ENCODE measurements at regions not wholly inside any gene's neighbourhood (a gene's known extent, or its start where the extent isn't known, plus 50 kb on each side); places are given as distances from the start of the nearest gene placed in this dataset.

DNA sequence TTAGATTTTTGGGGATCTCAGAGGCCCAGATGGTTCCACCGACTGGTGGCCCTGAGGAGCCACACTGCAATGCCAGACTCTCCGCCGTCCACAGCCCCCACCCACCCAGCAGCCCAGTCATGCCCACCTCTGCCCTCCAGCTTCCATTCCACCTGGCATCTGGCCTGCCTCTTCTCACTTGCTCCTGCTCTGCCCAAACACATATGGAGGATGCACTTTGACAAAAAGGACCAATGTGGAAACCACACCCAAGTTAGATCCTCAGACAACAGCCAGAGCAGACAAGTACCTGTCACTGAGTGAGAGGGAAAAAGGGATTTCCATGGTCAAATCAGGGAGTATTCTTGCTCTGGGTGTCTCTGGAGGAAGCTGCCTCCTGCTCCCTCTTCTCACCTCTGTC is 120.6 kb upstream of the NXT1 start:
- TF ChIP-seq, protein P1, sequence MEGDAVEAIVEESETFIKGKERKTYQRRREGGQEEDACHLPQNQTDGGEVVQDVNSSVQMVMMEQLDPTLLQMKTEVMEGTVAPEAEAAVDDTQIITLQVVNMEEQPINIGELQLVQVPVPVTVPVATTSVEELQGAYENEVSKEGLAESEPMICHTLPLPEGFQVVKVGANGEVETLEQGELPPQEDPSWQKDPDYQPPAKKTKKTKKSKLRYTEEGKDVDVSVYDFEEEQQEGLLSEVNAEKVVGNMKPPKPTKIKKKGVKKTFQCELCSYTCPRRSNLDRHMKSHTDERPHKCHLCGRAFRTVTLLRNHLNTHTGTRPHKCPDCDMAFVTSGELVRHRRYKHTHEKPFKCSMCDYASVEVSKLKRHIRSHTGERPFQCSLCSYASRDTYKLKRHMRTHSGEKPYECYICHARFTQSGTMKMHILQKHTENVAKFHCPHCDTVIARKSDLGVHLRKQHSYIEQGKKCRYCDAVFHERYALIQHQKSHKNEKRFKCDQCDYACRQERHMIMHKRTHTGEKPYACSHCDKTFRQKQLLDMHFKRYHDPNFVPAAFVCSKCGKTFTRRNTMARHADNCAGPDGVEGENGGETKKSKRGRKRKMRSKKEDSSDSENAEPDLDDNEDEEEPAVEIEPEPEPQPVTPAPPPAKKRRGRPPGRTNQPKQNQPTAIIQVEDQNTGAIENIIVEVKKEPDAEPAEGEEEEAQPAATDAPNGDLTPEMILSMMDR (optimal IDR thresholded peaks at IDR 0.05 in 1 of 3, IDR thresholded peaks at IDR 0.05 in 1 of 3, conservative IDR thresholded peaks at IDR 0.05 in 1 of 3; ENCODE audit: extremely low read depth in 1 of 3, insufficient read depth in 2 of 3, low read length in 3 of 3), result no peak
- no peak for TF ChIP-seq EZH2 (IDR thresholded peaks at IDR 0.05; ENCODE audit: low read length)

Data from keratinocyte (primary cell).